OCI-LY3 (cell line): ENCODE measurements at regions not wholly inside any gene's neighbourhood (a gene's known extent, or its start where the extent isn't known, plus 50 kb on each side); places are given as distances from the start of the nearest gene placed in this dataset.

Experiments used
- CTCF ChIP-seq: fragments of 200-600, 300-600 bp; sonication (generic); IDR thresholded peaks from 2 replicates; pipeline ENCODE4 v1.5.1; 2014; ENCODE audit warnings: antibody characterized with exemption, low read length, low read depth
- EZH2phosphoT487 ChIP-seq: fragments of 200-600 bp; shearing (Covaris generic); IDR thresholded peaks from 2 replicates; pipeline ENCODE4 v1.6.1; 2018; ENCODE audit warnings: antibody characterized with exemption, mixed run types, low read depth

DNA sequence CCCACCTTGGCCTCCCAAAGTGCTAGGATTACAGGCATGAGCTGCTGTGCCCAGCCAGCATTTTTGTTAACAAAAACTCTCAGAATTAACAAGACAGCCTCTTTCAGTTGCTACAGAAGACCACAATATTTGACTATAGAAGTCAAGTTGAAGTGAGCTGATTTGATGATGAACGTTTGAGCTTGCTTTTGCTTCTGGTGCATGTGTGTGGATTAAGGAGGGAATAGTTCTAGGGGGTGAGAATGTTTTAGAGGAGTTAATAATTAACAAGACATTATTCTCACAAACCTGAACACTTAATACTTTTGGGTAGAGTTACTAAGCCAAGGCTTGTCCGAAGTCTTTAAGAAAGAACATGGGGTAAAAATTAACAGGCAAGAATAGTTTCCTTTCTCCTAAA lies 191.6 kb downstream of the TENT4A start:
- no peak for TF ChIP-seq CTCF
- TF ChIP-seq EZH2phosphoT487 = no peak
